GM23338 (cell line): ENCODE measurements at regions not wholly inside any gene's neighbourhood (a gene's known extent, or its start where the extent isn't known, plus 50 kb on each side); places are given as distances from the start of the nearest gene placed in this dataset.

ENCODE experiments used
- ATAC-seq: fragments of 200-7000 bp; cut with Tn5 transposase; 3 replicates; pipeline ENCODE4 v1.9.1; 2020
- DNase-seq: peaks from one replicate; pipeline ENCODE4 v3.0.0-alpha.2; 2015; ENCODE audit warnings: low spot score
- H2AFZ ChIP-seq: fragments of 200-600 bp; sonication (generic); 2 replicates; pipeline ENCODE4 v1.8.0; 2016; ENCODE audit warnings: antibody characterized with exemption, mild to moderate bottlenecking, moderate library complexity
- H3F3A ChIP-seq: fragments of 200-600 bp; sonication (generic); replicated peaks from 2 replicates; pipeline ENCODE4 v1.8.0; 2017; ENCODE audit warnings: antibody characterized with exemption, mixed run types, low read depth
- H3K27ac ChIP-seq: fragments of 200-600 bp; sonication (generic); 2 replicates; pipeline ENCODE4 v1.6.1; 2016; ENCODE audit warnings: low read depth
- H3K27me3 ChIP-seq: fragments of 200-600 bp; sonication (generic); 2 replicates; pipeline ENCODE4 v1.8.0; 2016; ENCODE audit warnings: mild to moderate bottlenecking, mixed run types, moderate library complexity; ENCODE audit not compliant: insufficient read depth
- H3K36me3 ChIP-seq: fragments of 200-600 bp; sonication (generic); 2 replicates; pipeline ENCODE4 v1.8.0; 2016; ENCODE audit warnings: mild to moderate bottlenecking; ENCODE audit not compliant: insufficient read depth
- H3K4me1 ChIP-seq: fragments of 200-600 bp; sonication (generic); 2 replicates; pipeline ENCODE4 v1.8.0; 2016; ENCODE audit warnings: mild to moderate bottlenecking, moderate library complexity; ENCODE audit not compliant: insufficient read depth
- H3K4me2 ChIP-seq: fragments of 200-600 bp; sonication (generic); 2 replicates; pipeline ENCODE4 v1.7.1; 2017; ENCODE audit warnings: mixed run types
- H3K4me3 ChIP-seq: fragments of 200-600 bp; sonication (generic); 2 replicates; pipeline ENCODE4 v1.6.1; 2016; ENCODE audit warnings: mixed run types
- H3K79me2 ChIP-seq: fragments of 200-600 bp; sonication (generic); replicated peaks from 2 replicates; pipeline ENCODE4 v1.8.0; 2017; ENCODE audit warnings: mild to moderate bottlenecking; ENCODE audit not compliant: insufficient read depth
- H3K9me2 ChIP-seq: fragments of 200-600 bp; sonication (generic); 2 replicates; pipeline ENCODE4 v1.8.0; 2017; ENCODE audit not compliant: insufficient read depth
- H4K20me1 ChIP-seq: fragments of 200-600 bp; sonication (generic); replicated peaks from 2 replicates; pipeline ENCODE4 v1.8.0; 2017; ENCODE audit warnings: mild to moderate bottlenecking; ENCODE audit not compliant: insufficient read depth
- H3K27ac Mint-ChIP-seq: 2 replicates; pipeline ENCODE4 v1.8.0; 2020; ENCODE audit warnings: inconsistent platforms, mild to moderate bottlenecking, moderate library complexity, mixed read lengths
- H3K27me3 Mint-ChIP-seq: 3 replicates; pipeline ENCODE4 v1.8.0; 2022; ENCODE audit warnings: low read depth, mild to moderate bottlenecking, moderate library complexity, mixed read lengths, inconsistent platforms; ENCODE audit not compliant: insufficient read depth, poor library complexity
- H3K36me3 Mint-ChIP-seq: 3 replicates; pipeline ENCODE4 v1.8.0; 2021; ENCODE audit warnings: low read depth, mild to moderate bottlenecking, inconsistent platforms, moderate library complexity, mixed read lengths
- H3K4me1 Mint-ChIP-seq: 3 replicates; pipeline ENCODE4 v1.8.0; 2020; ENCODE audit warnings: mild to moderate bottlenecking, inconsistent platforms, mixed read lengths
- H3K4me3 Mint-ChIP-seq: 3 replicates; pipeline ENCODE4 v1.8.0; 2021; ENCODE audit warnings: moderate library complexity, mild to moderate bottlenecking, inconsistent platforms, mixed read lengths
- H3K9me3 Mint-ChIP-seq: 3 replicates; pipeline ENCODE4 v1.8.0; 2020; ENCODE audit warnings: moderate library complexity, mild to moderate bottlenecking, inconsistent platforms, mixed read lengths
- CREB1 ChIP-seq: fragments of 250-450 bp; sonication (Bioruptor Pico); IDR thresholded peaks from 2 replicates; pipeline ENCODE4 v1.5.0; 2020; ENCODE audit warnings: low read depth, mild to moderate bottlenecking, moderate library complexity
- ETS1 ChIP-seq: IDR thresholded peaks from 2 replicates; pipeline ENCODE4 v1.6.1; 2016; ENCODE audit warnings: antibody characterized with exemption
- EZH2phosphoT487 ChIP-seq: fragments of 200-600 bp; sonication (generic); IDR thresholded peaks from one replicate; pipeline ENCODE4 v1.8.1; 2018; ENCODE audit warnings: antibody characterized with exemption; ENCODE audit not compliant: unreplicated experiment
- JUNB ChIP-seq: IDR thresholded peaks from one replicate; pipeline ENCODE4 v1.6.1; 2016; ENCODE audit warnings: antibody characterized with exemption; ENCODE audit not compliant: unreplicated experiment
- NANOG ChIP-seq: IDR thresholded peaks from 2 replicates; pipeline ENCODE4 v1.6.1; 2016; ENCODE audit warnings: antibody characterized with exemption, borderline replicate concordance
- POLR2AphosphoS5 ChIP-seq: IDR thresholded peaks from 2 replicates; pipeline ENCODE4 v1.6.1; 2016; ENCODE audit warnings: antibody characterized with exemption, low read depth
- REST ChIP-seq: IDR thresholded peaks from one replicate; pipeline ENCODE4 v1.6.1; 2018; ENCODE audit warnings: antibody characterized with exemption; ENCODE audit not compliant: unreplicated experiment
- ZNF331 ChIP-seq: fragments of 250-450 bp; sonication (Bioruptor Pico); IDR thresholded peaks from 2 replicates; pipeline ENCODE4 v1.5.0; 2020; ENCODE audit warnings: low read depth, mild to moderate bottlenecking, moderate library complexity
- ZNF462 ChIP-seq: fragments of 250-450 bp; sonication (Bioruptor Pico); IDR thresholded peaks from 2 replicates; pipeline ENCODE4 v1.5.0; 2020; ENCODE audit warnings: mild to moderate bottlenecking, moderate library complexity
- TF ChIP-seq, protein P1 (sequence below), 2 experiments: fragments of 200-600 bp in 1 of 2; sonication (generic) in 1 of 2; conservative IDR thresholded peaks; 2 replicates each; pipeline versions ENCODE4 v1.5.1 to v1.6.1; 2016 to 2017; ENCODE audit warnings: antibody characterized with exemption in 2 of 2, low read depth in 2 of 2, mild to moderate bottlenecking in 2 of 2, moderate library complexity in 1 of 2

GRCh38 chr15:53447053-53447574 lies 312.3 kb downstream of the WDR72 start (continued):
- TF ChIP-seq, protein P1, sequence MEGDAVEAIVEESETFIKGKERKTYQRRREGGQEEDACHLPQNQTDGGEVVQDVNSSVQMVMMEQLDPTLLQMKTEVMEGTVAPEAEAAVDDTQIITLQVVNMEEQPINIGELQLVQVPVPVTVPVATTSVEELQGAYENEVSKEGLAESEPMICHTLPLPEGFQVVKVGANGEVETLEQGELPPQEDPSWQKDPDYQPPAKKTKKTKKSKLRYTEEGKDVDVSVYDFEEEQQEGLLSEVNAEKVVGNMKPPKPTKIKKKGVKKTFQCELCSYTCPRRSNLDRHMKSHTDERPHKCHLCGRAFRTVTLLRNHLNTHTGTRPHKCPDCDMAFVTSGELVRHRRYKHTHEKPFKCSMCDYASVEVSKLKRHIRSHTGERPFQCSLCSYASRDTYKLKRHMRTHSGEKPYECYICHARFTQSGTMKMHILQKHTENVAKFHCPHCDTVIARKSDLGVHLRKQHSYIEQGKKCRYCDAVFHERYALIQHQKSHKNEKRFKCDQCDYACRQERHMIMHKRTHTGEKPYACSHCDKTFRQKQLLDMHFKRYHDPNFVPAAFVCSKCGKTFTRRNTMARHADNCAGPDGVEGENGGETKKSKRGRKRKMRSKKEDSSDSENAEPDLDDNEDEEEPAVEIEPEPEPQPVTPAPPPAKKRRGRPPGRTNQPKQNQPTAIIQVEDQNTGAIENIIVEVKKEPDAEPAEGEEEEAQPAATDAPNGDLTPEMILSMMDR (conservative IDR thresholded peaks at IDR 0.05; ENCODE audit: low read depth in 2 of 2) = no peak
- TF ChIP-seq POLR2AphosphoS5 (no peak), NANOG (no peak), ZNF331 (CRISPR knock-in tag) (no peak)

- H3K4me1 ChIP-seq = no peaks in the 10 kb centered on the region
- Mint-ChIP-seq H3K9me3 (no peaks in the 10 kb centered on the region), H3K4me1 (peaks cover 20% of the 10 kb centered on the region), H3K36me3 (no peaks in the 10 kb centered on the region), H3K4me3 (no peak overlapping the region), H3K27ac (no peak overlapping the region), H3K27me3 (no peaks in the 10 kb centered on the region)
- H3K9me2 ChIP-seq = no peaks in the 10 kb centered on the region
- H3K4me3 ChIP-seq = no peak overlapping the region
- no peaks in the 10 kb centered on the region for H3K27me3 ChIP-seq
- H3K79me2 ChIP-seq = no peaks in the 10 kb centered on the region
- DNase-seq (no peak), ATAC-seq (no peak)
- no peaks in the 10 kb centered on the region for H3F3A ChIP-seq
- no peak overlapping the region for H3K4me2 ChIP-seq
- peaks cover 6% of the 10 kb centered on the region for H3K36me3 ChIP-seq
- no peaks in the 10 kb centered on the region for H4K20me1 ChIP-seq
- H2AFZ ChIP-seq = no peak overlapping the region
- H3K27ac ChIP-seq = no peak overlapping the region
- TF ChIP-seq ZNF462 (no peak), JUNB (no peak), CREB1 (CRISPR knock-in tag) (no peak), EZH2phosphoT487 (no peak), ETS1 (no peak), REST (no peak)
- TF ChIP-seq, protein P1 (conservative IDR thresholded peaks at IDR 0.05; ENCODE audit: low read depth in 2 of 2) = no peak
Measured at GRCh38 chr15:53446376-53446775, 313.1 kb downstream of the WDR72 start.
